Mucosa of rectum (tissue), 2 donors: ENCODE measurements at regions not wholly inside any gene's neighbourhood (a gene's known extent, or its start where the extent isn't known, plus 50 kb on each side); places are given as distances from the start of the nearest gene placed in this dataset.

Experiments used
- H3K27ac ChIP-seq, 2 donors: one replicate each; pipeline ENCODE4 v1.7.0; 2013; ENCODE audit warnings: inconsistent platforms in 2 of 2, low read depth in 2 of 2, low read length in 2 of 2
- H3K27me3 ChIP-seq, 2 donors: one replicate each; pipeline ENCODE4 v1.7.0; 2013; ENCODE audit warnings: low read length in 2 of 2; ENCODE audit not compliant: control insufficient read depth in 2 of 2, insufficient read depth in 2 of 2
- H3K36me3 ChIP-seq, 2 donors: one replicate each; pipeline ENCODE4 v1.7.0; 2013; ENCODE audit warnings: low read length in 2 of 2; ENCODE audit not compliant: control insufficient read depth in 2 of 2, insufficient read depth in 2 of 2
- H3K4me1 ChIP-seq, 2 donors: one replicate each; pipeline ENCODE4 v1.7.0; 2013; ENCODE audit warnings: low read length in 2 of 2, mild to moderate bottlenecking in 1 of 2; ENCODE audit not compliant: control insufficient read depth in 2 of 2, insufficient read depth in 2 of 2
- H3K4me3 ChIP-seq, 2 donors: one replicate each; pipeline ENCODE4 v1.7.0; 2013; ENCODE audit warnings: low read length in 2 of 2
- H3K9ac ChIP-seq, 2 donors: one replicate each; pipeline ENCODE4 v1.7.0; 2013; ENCODE audit warnings: low read length in 2 of 2, low read depth in 1 of 2, mild to moderate bottlenecking in 1 of 2
- H3K9me3 ChIP-seq, 2 donors: one replicate each; pipeline ENCODE4 v1.7.0; 2013; ENCODE audit warnings: low read length in 2 of 2; ENCODE audit not compliant: control insufficient read depth in 2 of 2
- donor health status: healthy.
- donor health status: Normal muscosa, but diverticular disease.

GRCh38 chr7:88484551-88484950, 177.9 kb upstream of the STEAP4 start:
- no peaks in the 10 kb centered on the region for H3K36me3 ChIP-seq

GRCh38 chr7:88480896-88481295, 174.2 kb upstream of the STEAP4 start:
- H3K27ac ChIP-seq, result no peak overlapping the region
- H3K36me3 ChIP-seq, result no peaks in the 10 kb centered on the region
- no peaks in the 10 kb centered on the region for H3K9me3 ChIP-seq
- no peak overlapping the region for H3K9ac ChIP-seq
- H3K4me1 ChIP-seq, result no peaks in the 10 kb centered on the region
- H3K27me3 ChIP-seq, result no peaks in the 10 kb centered on the region
- no peak overlapping the region for H3K4me3 ChIP-seq

More at GRCh38 chr7:88484551-88484950, 177.9 kb upstream of the STEAP4 start:
- Histone ChIP-seq H3K27ac (no peak overlapping the region), H3K9ac (no peak overlapping the region), H3K4me3 (no peak overlapping the region), H3K27me3 (no peaks in the 10 kb centered on the region), H3K9me3 (no peaks in the 10 kb centered on the region), H3K4me1 (no peaks in the 10 kb centered on the region)

GRCh38 chr7:88480271-88480670, 173.6 kb upstream of the STEAP4 start:
- Histone ChIP-seq H3K4me3 (no peak overlapping the region), H3K36me3 (no peaks in the 10 kb centered on the region), H3K9ac (no peak overlapping the region), H3K4me1 (no peaks in the 10 kb centered on the region), H3K9me3 (no peaks in the 10 kb centered on the region), H3K27ac (no peak overlapping the region), H3K27me3 (no peaks in the 10 kb centered on the region)

GRCh38 chr7:88477976-88478375, 171.3 kb upstream of the STEAP4 start:
- Histone ChIP-seq H3K4me3 (no peak overlapping the region), H3K9me3 (no peaks in the 10 kb centered on the region), H3K9ac (no peak overlapping the region), H3K4me1 (no peaks in the 10 kb centered on the region), H3K27ac (no peak overlapping the region), H3K27me3 (no peaks in the 10 kb centered on the region), H3K36me3 (no peaks in the 10 kb centered on the region)

DNA sequence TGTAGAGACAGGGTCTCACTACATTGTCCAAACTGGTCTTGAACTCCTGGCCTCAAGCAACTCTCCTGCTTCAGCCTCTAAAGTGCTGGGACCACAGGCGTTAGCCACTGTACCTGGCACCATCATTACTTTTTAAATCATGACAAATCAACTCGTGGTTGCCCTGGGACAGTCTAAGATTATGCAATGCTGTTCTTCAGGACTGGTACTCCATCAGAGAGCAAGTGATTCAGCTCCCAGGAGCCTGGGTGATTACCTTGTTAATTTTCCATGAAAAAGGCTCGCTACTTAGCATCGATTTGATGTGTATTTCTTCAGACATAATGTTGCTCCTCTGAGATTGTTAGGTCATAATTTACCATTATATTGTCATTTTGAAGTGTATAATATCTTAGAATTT, 158.9 kb upstream of the STEAP4 start:
- H3K9ac ChIP-seq, result no peak overlapping the region
- no peaks in the 10 kb centered on the region for H3K9me3 ChIP-seq
- H3K4me1 ChIP-seq, result no peaks in the 10 kb centered on the region
- no peak overlapping the region for H3K4me3 ChIP-seq
- H3K36me3 ChIP-seq, result no peaks in the 10 kb centered on the region
- no peaks in the 10 kb centered on the region for H3K27me3 ChIP-seq
- H3K27ac ChIP-seq, result no peak overlapping the region

GRCh38 chr7:88462799-88463198, 156.1 kb upstream of the STEAP4 start:
- Histone ChIP-seq H3K4me1 (no peaks in the 10 kb centered on the region), H3K4me3 (no peak overlapping the region), H3K27ac (no peak overlapping the region), H3K9ac (no peak overlapping the region), H3K27me3 (no peaks in the 10 kb centered on the region), H3K9me3 (no peaks in the 10 kb centered on the region), H3K36me3 (no peaks in the 10 kb centered on the region)

- no peak overlapping the region for H3K27ac ChIP-seq
- no peaks in the 10 kb centered on the region for H3K36me3 ChIP-seq
- no peak overlapping the region for H3K4me3 ChIP-seq
- H3K9ac ChIP-seq, result no peak overlapping the region
- H3K27me3 ChIP-seq, result no peaks in the 10 kb centered on the region
- H3K9me3 ChIP-seq, result no peaks in the 10 kb centered on the region
- H3K4me1 ChIP-seq, result peaks cover 0 to 3% of the 10 kb centered on the region in 2 donors
Measured at GRCh38 chr7:88460650-88461049, 154.0 kb upstream of the STEAP4 start.

DNA sequence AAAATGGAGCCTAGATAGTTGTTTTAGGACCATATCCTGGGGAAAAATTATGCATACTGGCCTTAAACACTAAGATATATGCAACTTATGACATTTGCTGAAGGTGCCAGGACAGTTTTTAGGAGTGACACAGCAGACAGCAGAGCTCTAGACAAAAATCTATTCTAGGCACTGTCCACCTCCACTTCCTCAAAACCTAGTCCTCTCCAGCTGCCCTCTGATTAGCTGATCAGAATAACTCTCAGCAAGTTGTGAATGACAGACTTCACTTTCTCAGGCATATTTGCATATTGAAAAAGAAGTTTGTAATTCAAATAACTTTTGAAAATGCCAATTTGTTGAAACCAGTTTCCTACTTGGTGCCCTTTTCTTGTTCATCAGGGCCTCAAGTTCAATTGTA, 152.3 kb upstream of the STEAP4 start:
- Histone ChIP-seq H3K4me3 (no peak overlapping the region), H3K9ac (no peak overlapping the region), H3K4me1 (peaks cover 0 to 3% of the 10 kb centered on the region in 2 donors), H3K27me3 (no peaks in the 10 kb centered on the region), H3K36me3 (no peaks in the 10 kb centered on the region), H3K27ac (no peak overlapping the region), H3K9me3 (no peaks in the 10 kb centered on the region)

GRCh38 chr7:88458279-88458678, 151.6 kb upstream of the STEAP4 start:
- Histone ChIP-seq H3K27me3 (no peaks in the 10 kb centered on the region), H3K4me3 (no peak overlapping the region), H3K9ac (no peak overlapping the region), H3K27ac (no peak overlapping the region), H3K9me3 (no peaks in the 10 kb centered on the region), H3K4me1 (peaks cover 0 to 3% of the 10 kb centered on the region in 2 donors), H3K36me3 (no peaks in the 10 kb centered on the region)

DNA sequence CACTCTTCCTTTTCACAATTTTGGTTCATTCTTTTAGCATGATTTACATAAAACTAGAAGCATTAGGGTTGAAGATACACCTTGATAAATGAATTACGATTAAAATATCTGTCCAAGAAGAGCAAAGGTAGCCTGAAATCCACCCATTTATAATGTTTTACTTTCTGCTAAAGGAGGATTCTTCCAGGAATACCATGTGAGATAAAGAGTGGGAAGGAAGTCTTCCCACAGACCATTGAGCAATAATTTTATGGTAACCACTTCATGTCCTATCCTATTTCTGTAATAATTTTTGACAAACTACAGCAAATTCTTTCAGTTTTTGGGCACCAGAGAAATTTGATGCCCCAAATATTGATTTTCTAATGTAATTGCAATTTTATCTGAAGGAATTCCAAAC, 150.6 kb upstream of the STEAP4 start:
- Histone ChIP-seq H3K27ac (no peak overlapping the region), H3K9me3 (no peaks in the 10 kb centered on the region), H3K36me3 (no peaks in the 10 kb centered on the region), H3K9ac (no peak overlapping the region), H3K4me1 (peaks cover 2 to 3% of the 10 kb centered on the region in 2 donors), H3K4me3 (no peak overlapping the region), H3K27me3 (no peaks in the 10 kb centered on the region)

DNA sequence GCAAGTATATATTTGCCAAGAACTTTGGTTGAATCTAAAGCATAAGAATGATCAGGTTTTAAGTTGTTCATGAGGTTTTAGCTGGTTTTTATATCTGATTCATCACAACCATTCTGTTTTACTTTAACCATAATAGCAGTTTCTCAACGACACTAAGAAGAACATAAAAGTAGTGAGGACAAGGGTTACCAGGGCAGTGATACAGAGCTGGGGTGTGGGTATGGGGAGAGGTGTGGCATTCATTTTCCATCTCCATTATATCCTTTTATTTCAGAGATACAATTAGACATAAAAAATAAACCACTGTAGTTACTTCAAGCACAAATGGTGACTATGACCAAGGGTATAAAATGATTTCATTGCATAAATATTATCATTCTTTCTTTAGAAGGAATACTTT, 149.8 kb upstream of the STEAP4 start:
- Histone ChIP-seq H3K4me1 (peaks cover 2 to 3% of the 10 kb centered on the region in 2 donors), H3K27me3 (no peaks in the 10 kb centered on the region), H3K9me3 (no peaks in the 10 kb centered on the region), H3K36me3 (no peaks in the 10 kb centered on the region), H3K27ac (no peak overlapping the region), H3K9ac (no peak overlapping the region), H3K4me3 (no peak overlapping the region)
